Smooth muscle cell (in vitro differentiated cells): ENCODE measurements at regions not wholly inside any gene's neighbourhood (a gene's known extent, or its start where the extent isn't known, plus 50 kb on each side); places are given as distances from the start of the nearest gene placed in this dataset.

Source experiments
- DNase-seq: peaks from one replicate; lab custom pipeline; 2025; ENCODE audit not compliant: unreplicated experiment; lab: John Stamatoyannopoulos, UW
- H2AFZ ChIP-seq: fragments of 200-600 bp; sonication (generic); 2 replicates; pipeline ENCODE4 v1.6.0; 2016; ENCODE audit warnings: antibody characterized with exemption, low read depth, mild to moderate bottlenecking
- H3F3A ChIP-seq: fragments of 200-600 bp; sonication (generic); 2 replicates; pipeline ENCODE4 v1.6.0; 2017; ENCODE audit warnings: antibody characterized with exemption, low read depth
- H3K27ac ChIP-seq: fragments of 200-600 bp; sonication (generic); 2 replicates; pipeline ENCODE4 v1.5.1; 2016; ENCODE audit warnings: low read depth, mild to moderate bottlenecking
- H3K27me3 ChIP-seq: fragments of 200-600 bp; sonication (generic); 2 replicates; pipeline ENCODE4 v1.6.1; 2016; ENCODE audit warnings: low read depth, mild to moderate bottlenecking
- H3K36me3 ChIP-seq: fragments of 200-600 bp; sonication (generic); 2 replicates; pipeline ENCODE4 v1.5.1; 2016; ENCODE audit warnings: low read depth
- H3K4me1 ChIP-seq: fragments of 200-600 bp; sonication (generic); 2 replicates; pipeline ENCODE4 v1.5.1; 2016; ENCODE audit warnings: low read depth
- H3K4me2 ChIP-seq: fragments of 200-600 bp; sonication (generic); 2 replicates; pipeline ENCODE4 v1.6.0; 2016; ENCODE audit warnings: mild to moderate bottlenecking
- H3K4me3 ChIP-seq: fragments of 200-600 bp; sonication (generic); 2 replicates; pipeline ENCODE4 v1.5.1; 2016; ENCODE audit warnings: mild to moderate bottlenecking
- H3K79me2 ChIP-seq: fragments of 200-600 bp; sonication (generic); 2 replicates; pipeline ENCODE4 v1.6.0; 2016; ENCODE audit warnings: low read depth, mild to moderate bottlenecking
- H3K9ac ChIP-seq: fragments of 200-600 bp; sonication (generic); 2 replicates; pipeline ENCODE4 v1.6.0; 2016; ENCODE audit warnings: low read depth
- H3K9me3 ChIP-seq: fragments of 200-600 bp; sonication (generic); replicated peaks from 2 replicates; pipeline ENCODE4 v1.5.1; 2016; ENCODE audit warnings: low read depth
- H4K20me1 ChIP-seq: fragments of 200-600 bp; sonication (generic); 2 replicates; pipeline ENCODE4 v1.6.0; 2016; ENCODE audit warnings: low read depth
- CTCF ChIP-seq: fragments of 200-600 bp; sonication (generic); IDR thresholded peaks from 2 replicates; pipeline ENCODE4 v1.5.1; 2017; ENCODE audit warnings: borderline replicate concordance, mild to moderate bottlenecking, antibody characterized with exemption; ENCODE audit not compliant: insufficient read depth, poor library complexity, severe bottlenecking
- WGBS: methylation state at CpG from one replicate; pipeline ENCODE4 v1.1.7; 2016; ENCODE audit warnings: low lambda C conversion rate; 5-methylcytosine and 5-hydroxymethylcytosine counted together

- WGBS, result 41% methylated on average over 3 of the region's 3 CpGs
- no peak overlapping the region for H3K4me2 ChIP-seq
- H3K36me3 ChIP-seq, result no peaks in the 10 kb centered on the region
- no peak overlapping the region for H3K4me3 ChIP-seq
- peak overlapping the region; percentile 9 for H2AFZ ChIP-seq
- no peaks in the 10 kb centered on the region for H3K9me3 ChIP-seq
- no peaks in the 10 kb centered on the region for H3K27me3 ChIP-seq
- H3K79me2 ChIP-seq, result no peaks in the 10 kb centered on the region
- DNase-seq, result no peak
- no peaks in the 10 kb centered on the region for H3F3A ChIP-seq
- no peaks in the 10 kb centered on the region for H4K20me1 ChIP-seq
- H3K4me1 ChIP-seq, result peaks cover 20% of the 10 kb centered on the region
- TF ChIP-seq CTCF, result no peak
- H3K27ac ChIP-seq, result no peak overlapping the region
- no peak overlapping the region for H3K9ac ChIP-seq
Observed at GRCh38 chr1:69076631-69077030, 491.1 kb upstream of the LRRC7 start.

GRCh38 chr1:69077198-69077597, 490.5 kb upstream of the LRRC7 start:
- Histone ChIP-seq H3K4me3 (no peak overlapping the region), H3K79me2 (no peaks in the 10 kb centered on the region), H2AFZ (peak overlapping the region; percentile 9), H4K20me1 (no peaks in the 10 kb centered on the region), H3K9ac (no peak overlapping the region), H3K27me3 (no peaks in the 10 kb centered on the region), H3K4me2 (no peak overlapping the region), H3F3A (no peaks in the 10 kb centered on the region), H3K36me3 (no peaks in the 10 kb centered on the region), H3K4me1 (peaks cover 25% of the 10 kb centered on the region), H3K9me3 (no peaks in the 10 kb centered on the region), H3K27ac (no peak overlapping the region)
- 53% methylated on average over 1 of the region's 1 CpG for WGBS
- no peak for DNase-seq
- TF ChIP-seq CTCF, result no peak

- no peaks in the 10 kb centered on the region for H3K79me2 ChIP-seq
- no peak for DNase-seq
- no peak overlapping the region for H3K27ac ChIP-seq
- peaks cover 26% of the 10 kb centered on the region for H3K4me1 ChIP-seq
- H3K9ac ChIP-seq, result no peak overlapping the region
- no peaks in the 10 kb centered on the region for H3F3A ChIP-seq
- no peaks in the 10 kb centered on the region for H3K36me3 ChIP-seq
- no peak for TF ChIP-seq CTCF
- no peaks in the 10 kb centered on the region for H3K27me3 ChIP-seq
- WGBS, result 83% methylated on average over 3 of the region's 3 CpGs
- H2AFZ ChIP-seq, result no peak overlapping the region
- H3K9me3 ChIP-seq, result no peaks in the 10 kb centered on the region
- H3K4me3 ChIP-seq, result no peak overlapping the region
- H4K20me1 ChIP-seq, result no peaks in the 10 kb centered on the region
- no peak overlapping the region for H3K4me2 ChIP-seq
Observed at GRCh38 chr1:69077633-69078032, 490.1 kb upstream of the LRRC7 start.

- Histone ChIP-seq H3K9ac (no peak overlapping the region), H3K4me2 (no peak overlapping the region), H3K9me3 (no peaks in the 10 kb centered on the region), H3K79me2 (no peaks in the 10 kb centered on the region), H2AFZ (no peak overlapping the region), H3K36me3 (no peaks in the 10 kb centered on the region), H3K27me3 (no peaks in the 10 kb centered on the region), H3F3A (no peaks in the 10 kb centered on the region), H3K27ac (no peak overlapping the region), H3K4me1 (peaks cover 25% of the 10 kb centered on the region), H4K20me1 (no peaks in the 10 kb centered on the region), H3K4me3 (no peak overlapping the region)
- no peak for DNase-seq
- WGBS, result 81% methylated on average over 3 of the region's 3 CpGs
- no peak for TF ChIP-seq CTCF
Observed at GRCh38 chr1:69081668-69082067, 486.1 kb upstream of the LRRC7 start.
